ENCODE measurements at regions not wholly inside any gene's neighbourhood (a gene's known extent, or its start where the extent isn't known, plus 50 kb on each side); places are given as distances from the start of the nearest gene placed in this dataset.

- Histone ChIP-seq H3K27me3 (ENCODE audit: insufficient read depth) (no peaks in the 10 kb centered on the region), H3K4me1 (ENCODE audit: control insufficient read depth in 1 of 2, insufficient read depth in 2 of 2, low read depth in 1 of 2, low read length in 1 of 2) (no peaks in the 10 kb centered on the region), H4K20me1 (ENCODE audit: insufficient read depth) (no peaks in the 10 kb centered on the region), H3K9me2 (no peaks in the 10 kb centered on the region), H3K79me2 (ENCODE audit: insufficient read depth) (no peaks in the 10 kb centered on the region), H3K9me3 (no peaks in the 10 kb centered on the region), H3F3A (replicated peaks; ENCODE audit: insufficient read depth) (no peaks in the 10 kb centered on the region), H3K9ac (no peak overlapping the region), H3K36me3 (replicated peaks in 1 of 2; ENCODE audit: control insufficient read depth in 1 of 2, insufficient read depth in 2 of 2, low read length in 1 of 2) (peaks cover 0 to 3% of the 10 kb centered on the region in 2 experiments), H3K4me2 (no peak overlapping the region), H2AFZ (ENCODE audit: low read depth) (no peak overlapping the region), H3K27ac (ENCODE audit: low read depth in 2 of 2, low read length in 1 of 2) (no peak overlapping the region), H3K4me3 (ENCODE audit: low read depth in 2 of 2, low read length in 1 of 2) (no peak overlapping the region)
- CTCF ChIA-PET = interaction anchor here (0.6 to 2.6 kb wide), 5 partner anchors 11 to 401 kb away, joined by 3 to 18 read pairs (median 3); no protein-coding TSS in a partner anchor
- TF ChIP-seq RCOR1 (IDR thresholded peaks at IDR 0.05; ENCODE audit: low read length) (no peak), JUND (IDR thresholded peaks at IDR 0.05) (no peak), RXRA (IDR thresholded peaks at IDR 0.05; ENCODE audit: borderline replicate concordance, low read depth) (no peak), ZBTB33 (IDR thresholded peaks at IDR 0.05; ENCODE audit: borderline replicate concordance, low read depth) (no peak), RAD21 (IDR thresholded peaks at IDR 0.05; ENCODE audit: low read length) (no peak), FOXJ3 (CRISPR knock-in tag; IDR thresholded peaks at IDR 0.05) (no peak), YY1 (IDR thresholded peaks at IDR 0.05; ENCODE audit: low read depth) (no peak), FOXM1 (IDR thresholded peaks at IDR 0.05; ENCODE audit: low read depth) (no peak), CTCF (IDR thresholded peaks at IDR 0.05) (no peak), GATA2 (CRISPR knock-in tag; IDR thresholded peaks at IDR 0.05) (no peak), MEF2A (IDR thresholded peaks at IDR 0.05; ENCODE audit: borderline replicate concordance, low read depth) (no peak), POLR2AphosphoS5 (IDR thresholded peaks at IDR 0.05; ENCODE audit: low read depth, low read length) (no peak), SIN3A (IDR thresholded peaks at IDR 0.05; ENCODE audit: borderline replicate concordance, low read depth, low read length) (no peak), SMC3 (IDR thresholded peaks at IDR 0.05; ENCODE audit: low read depth, low read length) (no peak), USF1 (IDR thresholded peaks at IDR 0.05; ENCODE audit: borderline replicate concordance, low read depth) (no peak), ELF1 (IDR thresholded peaks at IDR 0.05) (no peak), IRF3 (IDR thresholded peaks at IDR 0.05; ENCODE audit: low read depth, low read length) (no peak), FOSL2 (IDR thresholded peaks at IDR 0.05; ENCODE audit: borderline replicate concordance, low read depth) (no peak), RFX5 (IDR thresholded peaks at IDR 0.05; ENCODE audit: low read length) (no peak), MAX (IDR thresholded peaks at IDR 0.05; ENCODE audit: low read depth) (no peak)
- DNase-seq = no peak
- POLR2A ChIA-PET = no interaction called here
- 77% methylated on average over 1 of the region's 1 CpG for WGBS (ENCODE audit: low lambda C conversion rate)
Measured at GRCh38 chr3:107260207-107260606, 117.0 kb upstream of the CCDC54 start.

Data from SK-N-SH (cell line).